OCI-LY3 (cell line): ENCODE measurements at regions not wholly inside any gene's neighbourhood (a gene's known extent, or its start where the extent isn't known, plus 50 kb on each side); places are given as distances from the start of the nearest gene placed in this dataset.

Source experiments
- H2AFZ ChIP-seq: fragments of 200-600, 300-600 bp; shearing (Covaris generic); 2 replicates; pipeline ENCODE4 v1.6.0; 2014; ENCODE audit warnings: antibody characterized with exemption, low read depth, low read length
- H3K27ac ChIP-seq: fragments of 200-600, 300-600 bp; sonication (generic); 2 replicates; pipeline ENCODE4 v1.5.1; 2014; ENCODE audit warnings: mild to moderate bottlenecking, low read length, moderate library complexity, mixed read lengths
- H3K27me3 ChIP-seq: fragments of 200-600, 300-600 bp; sonication (generic); 2 replicates; pipeline ENCODE4 v1.6.1; 2014; ENCODE audit warnings: low read depth, low read length, mixed read lengths
- H3K36me3 ChIP-seq: fragments of 200-600, 300-600 bp; sonication (generic); replicated peaks from 2 replicates; pipeline ENCODE3; 2014; ENCODE audit warnings: low read depth, low read length, mixed read lengths
- H3K4me1 ChIP-seq: fragments of 300-600, 200-600 bp; sonication (generic); 2 replicates; pipeline ENCODE4 v1.6.1; 2014; ENCODE audit warnings: low read length, mixed read lengths
- H3K4me2 ChIP-seq: fragments of 200-600, 300-600 bp; sonication (generic); 2 replicates; pipeline ENCODE4 v1.6.1; 2014; ENCODE audit warnings: low read length, mixed read lengths
- H3K4me3 ChIP-seq: fragments of 300-600, 200-600 bp; sonication (generic); 2 replicates; pipeline ENCODE4 v1.5.1; 2014; ENCODE audit warnings: antibody characterized with exemption, mild to moderate bottlenecking, low read length, moderate library complexity
- H3K79me2 ChIP-seq: fragments of 300-600, 200-600 bp; shearing (Covaris generic); 2 replicates; pipeline ENCODE4 v1.6.1; 2014; ENCODE audit warnings: mild to moderate bottlenecking, low read length, mixed read lengths
- H3K9ac ChIP-seq: fragments of 300-600, 200-600 bp; shearing (Covaris generic); 2 replicates; pipeline ENCODE4 v1.6.0; 2014; ENCODE audit warnings: mild to moderate bottlenecking, low read length, moderate library complexity
- H3K9me3 ChIP-seq: fragments of 200-600, 300-600 bp; shearing (Covaris generic); 2 replicates; pipeline ENCODE4 v1.6.1; 2014; ENCODE audit warnings: low read length, mixed read lengths; ENCODE audit not compliant: insufficient read depth
- H4K20me1 ChIP-seq: fragments of 200-600, 300-600 bp; sonication (generic); 2 replicates; pipeline ENCODE4 v1.6.1; 2016; ENCODE audit warnings: low read length, mixed read lengths; ENCODE audit not compliant: insufficient read depth
- EZH2phosphoT487 ChIP-seq: fragments of 200-600 bp; shearing (Covaris generic); IDR thresholded peaks from 2 replicates; pipeline ENCODE4 v1.6.1; 2018; ENCODE audit warnings: antibody characterized with exemption, mixed run types, low read depth
- TF ChIP-seq, protein P1 (sequence below): fragments of 200-600, 300-600 bp; sonication (generic); IDR thresholded peaks from 2 replicates; pipeline ENCODE4 v1.5.1; 2014; ENCODE audit warnings: antibody characterized with exemption, low read length, low read depth

- Histone ChIP-seq H3K4me1 (no peaks in the 10 kb centered on the region), H3K9me3 (peaks cover 4% of the 10 kb centered on the region; the same call in 1 of the 2 replicates), H3K4me3 (no peak overlapping the region), H3K36me3 (no peaks in the 10 kb centered on the region), H2AFZ (no peak overlapping the region), H3K4me2 (no peak overlapping the region), H3K79me2 (no peaks in the 10 kb centered on the region), H3K9ac (no peak overlapping the region), H4K20me1 (no peaks in the 10 kb centered on the region), H3K27me3 (peaks cover 44% of the 10 kb centered on the region), H3K27ac (no peak overlapping the region)
- TF ChIP-seq EZH2phosphoT487, result no peak
- TF ChIP-seq, protein P1, sequence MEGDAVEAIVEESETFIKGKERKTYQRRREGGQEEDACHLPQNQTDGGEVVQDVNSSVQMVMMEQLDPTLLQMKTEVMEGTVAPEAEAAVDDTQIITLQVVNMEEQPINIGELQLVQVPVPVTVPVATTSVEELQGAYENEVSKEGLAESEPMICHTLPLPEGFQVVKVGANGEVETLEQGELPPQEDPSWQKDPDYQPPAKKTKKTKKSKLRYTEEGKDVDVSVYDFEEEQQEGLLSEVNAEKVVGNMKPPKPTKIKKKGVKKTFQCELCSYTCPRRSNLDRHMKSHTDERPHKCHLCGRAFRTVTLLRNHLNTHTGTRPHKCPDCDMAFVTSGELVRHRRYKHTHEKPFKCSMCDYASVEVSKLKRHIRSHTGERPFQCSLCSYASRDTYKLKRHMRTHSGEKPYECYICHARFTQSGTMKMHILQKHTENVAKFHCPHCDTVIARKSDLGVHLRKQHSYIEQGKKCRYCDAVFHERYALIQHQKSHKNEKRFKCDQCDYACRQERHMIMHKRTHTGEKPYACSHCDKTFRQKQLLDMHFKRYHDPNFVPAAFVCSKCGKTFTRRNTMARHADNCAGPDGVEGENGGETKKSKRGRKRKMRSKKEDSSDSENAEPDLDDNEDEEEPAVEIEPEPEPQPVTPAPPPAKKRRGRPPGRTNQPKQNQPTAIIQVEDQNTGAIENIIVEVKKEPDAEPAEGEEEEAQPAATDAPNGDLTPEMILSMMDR, result no peak
These were observed 71.2 kb upstream of the TMEM158 start for GRCh38 chr3:45297331-45297730.

DNA sequence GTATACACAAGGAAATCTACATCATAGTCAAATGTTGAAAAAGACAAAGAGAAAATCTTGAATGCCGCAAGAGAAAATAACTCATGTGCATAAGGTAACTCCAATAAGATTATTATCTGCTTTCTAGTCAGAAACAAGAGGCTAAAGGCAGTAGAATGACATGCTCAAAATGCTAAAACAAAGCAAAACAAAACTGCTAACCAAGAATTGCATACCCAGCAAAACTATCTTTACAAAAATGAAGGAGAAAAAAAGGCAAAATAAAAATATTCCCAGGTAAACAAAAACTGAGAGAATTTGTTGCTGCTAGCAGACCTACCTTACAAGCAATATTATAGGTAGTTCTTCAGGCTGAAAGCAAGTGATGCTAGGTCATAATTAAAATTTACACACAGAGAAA, 76.4 kb upstream of the TMEM158 start:
- peaks cover 6% of the 10 kb centered on the region; the same call in 1 of the 2 replicates for H3K9me3 ChIP-seq
- no peak overlapping the region for H3K27ac ChIP-seq
- H3K4me2 ChIP-seq, result no peak overlapping the region
- no peak overlapping the region for H2AFZ ChIP-seq
- H3K9ac ChIP-seq, result no peak overlapping the region
- TF ChIP-seq, protein P1, result no peak
- TF ChIP-seq EZH2phosphoT487, result no peak
- H3K79me2 ChIP-seq, result no peaks in the 10 kb centered on the region
- H4K20me1 ChIP-seq, result no peaks in the 10 kb centered on the region
- H3K4me1 ChIP-seq, result no peaks in the 10 kb centered on the region
- H3K27me3 ChIP-seq, result peaks cover 35% of the 10 kb centered on the region
- no peak overlapping the region for H3K4me3 ChIP-seq
- H3K36me3 ChIP-seq, result no peaks in the 10 kb centered on the region

- Histone ChIP-seq H3K4me2 (no peak overlapping the region), H3K4me1 (no peaks in the 10 kb centered on the region), H3K9ac (no peak overlapping the region), H3K9me3 (peaks cover 4% of the 10 kb centered on the region; the same call in 1 of the 2 replicates), H3K79me2 (no peaks in the 10 kb centered on the region), H3K27ac (no peak overlapping the region), H3K4me3 (no peak overlapping the region), H3K27me3 (peaks cover 40% of the 10 kb centered on the region), H3K36me3 (no peaks in the 10 kb centered on the region), H2AFZ (no peak overlapping the region), H4K20me1 (no peaks in the 10 kb centered on the region)
- TF ChIP-seq, protein P1, result no peak
- TF ChIP-seq EZH2phosphoT487, result no peak
These were observed 80.4 kb upstream of the TMEM158 start for GRCh38 chr3:45306406-45307008.

DNA sequence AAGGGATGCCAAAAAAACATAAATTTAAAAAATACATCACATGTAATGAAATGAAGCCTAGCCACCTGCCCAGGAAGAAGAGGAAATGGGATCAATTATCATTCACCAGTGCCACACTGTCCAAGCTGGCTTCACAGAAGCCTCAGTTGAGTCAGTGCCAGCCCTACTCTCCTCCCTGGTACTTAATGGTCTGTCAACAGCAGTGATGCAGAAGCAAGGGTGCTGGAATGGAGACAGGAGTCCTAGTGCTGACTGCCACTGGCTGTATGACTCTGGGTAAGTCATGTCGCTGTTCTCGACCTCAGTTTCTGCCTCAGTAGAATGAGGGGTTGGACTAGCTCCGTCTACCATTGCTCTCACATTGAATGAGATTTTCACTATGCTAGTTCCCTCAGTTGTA, 78.5 kb upstream of the LARS2 start:
- Histone ChIP-seq H3K4me3 (no peak overlapping the region), H3K27me3 (peaks cover 45% of the 10 kb centered on the region), H2AFZ (no peak overlapping the region), H3K27ac (no peak overlapping the region), H3K79me2 (no peaks in the 10 kb centered on the region), H3K9ac (no peak overlapping the region), H3K4me2 (no peak overlapping the region), H3K4me1 (no peaks in the 10 kb centered on the region), H3K9me3 (no peaks in the 10 kb centered on the region), H4K20me1 (no peaks in the 10 kb centered on the region), H3K36me3 (no peaks in the 10 kb centered on the region)
- TF ChIP-seq, protein P1, result no peak
- TF ChIP-seq EZH2phosphoT487, result no peak
